Body of pancreas (tissue), 4 donors: ENCODE measurements at regions not wholly inside any gene's neighbourhood (a gene's known extent, or its start where the extent isn't known, plus 50 kb on each side); places are given as distances from the start of the nearest gene placed in this dataset.

Experiments used
- CTCF ChIP-seq, 7 experiments: fragments of 450-650 bp in 4 of 7; fragments of 200-600 bp in 3 of 7; sonication (generic) in 3 of 7; IDR thresholded peaks; one replicate each; pipeline ENCODE4 v1.5.1; 2016 to 2019; ENCODE audit warnings: antibody characterized with exemption in 7 of 7
- POLR2A ChIP-seq, 3 donors: fragments of 450-650 bp; IDR thresholded peaks; one replicate each; pipeline ENCODE4 v1.6.1; 2016; ENCODE audit warnings: antibody characterized with exemption in 3 of 3, mild to moderate bottlenecking in 2 of 3

- TF ChIP-seq CTCF (IDR thresholded peaks at IDR 0.05) (no peak), POLR2A (IDR thresholded peaks at IDR 0.05) (no peak)
Observed at GRCh38 chr10:18980089-18980629, 68.4 kb upstream of the MALRD1 start.
